ENCODE measurements at regions not wholly inside any gene's neighbourhood (a gene's known extent, or its start where the extent isn't known, plus 50 kb on each side); places are given as distances from the start of the nearest gene placed in this dataset.
A peak's percentile ranks its signal among the peaks of the same experiment; 100 is the strongest.

GRCh38 chr4:164215113-164215741 is 538.7 kb upstream of the SMIM31 start:
- Histone ChIP-seq H3K14ac (ENCODE audit: insufficient read length) (no peak overlapping the region), H2AK5ac (ENCODE audit: low read depth, low read length) (no peak overlapping the region), H3K27ac (ENCODE audit: low read depth, low read length) (no peak overlapping the region), H2BK15ac (ENCODE audit: low read length) (no peak overlapping the region), H3K18ac (ENCODE audit: extremely low read depth, low read length) (no peak overlapping the region), H2BK5ac (ENCODE audit: low read depth, low read length) (no peak overlapping the region), H3K36me3 (ENCODE audit: control insufficient read depth in 2 of 4, insufficient read depth in 4 of 4, low read length in 3 of 4) (no peaks in the 10 kb centered on the region), H4K91ac (replicated peaks; ENCODE audit: insufficient read length, low read length) (no peak overlapping the region), H3K23ac (ENCODE audit: insufficient read length) (no peak overlapping the region), H3K27me3 (replicated peaks in 1 of 4; ENCODE audit: control insufficient read depth in 3 of 4, extremely low read depth in 1 of 4, insufficient read depth in 3 of 4, low read length in 3 of 4) (no peaks in the 10 kb centered on the region), H3K4me2 (ENCODE audit: insufficient read depth in 1 of 2, low read depth in 2 of 2, low read length in 2 of 2) (no peak overlapping the region), H2BK12ac (ENCODE audit: low read depth, low read length) (no peak overlapping the region), H3K79me1 (ENCODE audit: low read depth, low read length) (no peaks in the 10 kb centered on the region), H4K20me1 (replicated peaks in 1 of 2; ENCODE audit: control insufficient read depth in 1 of 2, insufficient read depth in 2 of 2, low read length in 2 of 2) (no peaks in the 10 kb centered on the region), H2BK20ac (ENCODE audit: low read length) (no peak overlapping the region), H3K23me2 (ENCODE audit: low read depth, low read length) (no peaks in the 10 kb centered on the region), H3K56ac (replicated peaks; ENCODE audit: insufficient read length, low read depth, low read length) (no peak overlapping the region), H4K5ac (ENCODE audit: insufficient read length, low read depth, low read length) (no peak overlapping the region), H3K4me3 (ENCODE audit: extremely low read depth in 1 of 4, insufficient read depth in 2 of 4, low read depth in 3 of 4, low read length in 4 of 4) (no peak overlapping the region), H3K9ac (replicated peaks in 1 of 4; ENCODE audit: extremely low read depth in 1 of 4, low read depth in 3 of 4, low read length in 3 of 4) (no peak overlapping the region), H3K9me3 (ENCODE audit: insufficient read depth in 2 of 2, low read depth in 1 of 2, low read length in 1 of 2) (no peaks in the 10 kb centered on the region), H3K4ac (replicated peaks; ENCODE audit: insufficient read length, low read depth, low read length) (no peak overlapping the region), H2AFZ (ENCODE audit: low read length) (no peak overlapping the region), H3K79me2 (ENCODE audit: control insufficient read depth in 1 of 2, insufficient read depth in 2 of 2, low read length in 2 of 2) (no peaks in the 10 kb centered on the region), H3K4me1 (replicated peaks in 1 of 4; ENCODE audit: control insufficient read depth in 3 of 4, insufficient read depth in 4 of 4, low read length in 3 of 4) (no peaks in the 10 kb centered on the region), H2BK120ac (replicated peaks; ENCODE audit: low read depth, low read length) (no peak overlapping the region), H4K8ac (ENCODE audit: extremely low read depth, insufficient read depth, low read length) (no peak overlapping the region; the same call in 1 of the 2 replicates)
- ChIA-PET CTCF (ENCODE audit: partially characterized antibody) (interaction anchor here (1.4 kb wide), 1 partner anchor 9 kb away, joined by 3 read pairs; no protein-coding TSS in a partner anchor), POLR2A (ENCODE audit: partially characterized antibody) (no interaction called here)
- FAIRE-seq (no peak), DNase-seq (ENCODE audit: low read depth in 1 of 2, low spot score in 2 of 2) (no peak)
- 79% methylated on average over 13 of the region's 13 CpGs; no CpG with 5 or more reads in 1 of the 2 experiments for WGBS, 2 experiments (ENCODE audit: extremely low coverage in 1 of 2, insufficient coverage in 1 of 2, insufficient read length in 1 of 2, insufficient replicate concordance in 2 of 2, low coverage in 1 of 2, low lambda C conversion rate in 2 of 2, missing lambda C conversion rate in 1 of 2)
- TF ChIP-seq, protein P1, sequence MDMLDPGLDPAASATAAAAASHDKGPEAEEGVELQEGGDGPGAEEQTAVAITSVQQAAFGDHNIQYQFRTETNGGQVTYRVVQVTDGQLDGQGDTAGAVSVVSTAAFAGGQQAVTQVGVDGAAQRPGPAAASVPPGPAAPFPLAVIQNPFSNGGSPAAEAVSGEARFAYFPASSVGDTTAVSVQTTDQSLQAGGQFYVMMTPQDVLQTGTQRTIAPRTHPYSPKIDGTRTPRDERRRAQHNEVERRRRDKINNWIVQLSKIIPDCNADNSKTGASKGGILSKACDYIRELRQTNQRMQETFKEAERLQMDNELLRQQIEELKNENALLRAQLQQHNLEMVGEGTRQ (IDR thresholded peaks at IDR 0.05; ENCODE audit: low read length), result peak; percentile 41; the same call in 1 of the 2 replicates
- no peak for TF ChIP-seq POLR2AphosphoS5 (IDR thresholded peaks at IDR 0.05; ENCODE audit: low read depth, low read length)

Measured in H1 (cell line).